Breast epithelium (tissue), 4 donors: ENCODE measurements at regions not wholly inside any gene's neighbourhood (a gene's known extent, or its start where the extent isn't known, plus 50 kb on each side); places are given as distances from the start of the nearest gene placed in this dataset.

ENCODE experiments used
- DNase-seq, 2 donors: peaks; one replicate each; pipeline ENCODE4 v3.0.0-alpha.2; 2019; ENCODE audit warnings: low spot score in 2 of 2
- H3K27ac ChIP-seq, 2 donors: fragments of 200-600 bp; sonication (generic) in 1 of 2; one replicate each; pipeline ENCODE4 v1.5.1; 2016 to 2019; ENCODE audit warnings: mild to moderate bottlenecking in 1 of 2
- H3K27me3 ChIP-seq, 2 donors: fragments of 200-600 bp; sonication (generic) in 1 of 2; one replicate each; pipeline versions ENCODE4 v1.5.1 to v1.6.0; 2017 to 2019; ENCODE audit warnings: control low read depth in 1 of 2, mild to moderate bottlenecking in 1 of 2
- H3K36me3 ChIP-seq: fragments of 200-600 bp; one replicate; pipeline ENCODE4 v1.5.1; 2019
- H3K4me1 ChIP-seq, 2 donors: fragments of 200-600 bp; sonication (generic); one replicate each; pipeline ENCODE4 v1.5.1; 2016 to 2019; ENCODE audit warnings: control low read depth in 1 of 2
- H3K4me3 ChIP-seq, 3 donors: fragments of 200-600 bp; sonication (generic); 1 replicate in 2 of 3; 2 replicates in 1 of 3; pipeline ENCODE4 v1.5.1; 2016 to 2019; ENCODE audit warnings: mild to moderate bottlenecking in 3 of 3, moderate library complexity in 2 of 3
- H3K9me3 ChIP-seq, 2 donors: fragments of 200-600 bp; sonication (generic) in 1 of 2; one replicate each; pipeline ENCODE4 v1.5.1; 2016 to 2019; ENCODE audit warnings: control low read depth in 1 of 2
- CTCF ChIP-seq, 3 donors: fragments of 450-650 bp; IDR thresholded peaks; one replicate each; pipeline ENCODE4 v1.5.1; 2016 to 2017; ENCODE audit warnings: antibody characterized with exemption in 3 of 3, mild to moderate bottlenecking in 3 of 3, moderate library complexity in 3 of 3
- POLR2A ChIP-seq: fragments of 450-650 bp; IDR thresholded peaks from one replicate; pipeline ENCODE4 v1.6.1; 2016; ENCODE audit warnings: antibody characterized with exemption, mild to moderate bottlenecking, moderate library complexity
- POLR2AphosphoS5 ChIP-seq, 3 donors: sonication (generic); formaldehyde crosslinking; IDR thresholded peaks; one replicate each; pipeline ENCODE4 v1.6.1; 2017; ENCODE audit warnings: antibody characterized with exemption in 3 of 3
- intact Hi-C: fragments of 100-400 bp; cut with DNase I; formaldehyde crosslinking; loops from one replicate; pipeline ENCODE4 v1.15.1; 2023; ENCODE audit warnings: low total_unique reads

GRCh38 chr16:26252598-26252997, 560.8 kb downstream of the HS3ST4 start:
- TF ChIP-seq POLR2AphosphoS5 (IDR thresholded peaks at IDR 0.05) (no peak), CTCF (IDR thresholded peaks at IDR 0.05) (no peak), POLR2A (no peak)
- Histone ChIP-seq H3K9me3 (no peaks in the 10 kb centered on the region), H3K36me3 (no peaks in the 10 kb centered on the region), H3K4me1 (no peaks in the 10 kb centered on the region), H3K27me3 (peaks cover 0 to 5% of the 10 kb centered on the region in 2 donors), H3K27ac (no peak overlapping the region), H3K4me3 (no peak overlapping the region)
- intact Hi-C loops = no loop called here
- DNase-seq = no peak

DNA sequence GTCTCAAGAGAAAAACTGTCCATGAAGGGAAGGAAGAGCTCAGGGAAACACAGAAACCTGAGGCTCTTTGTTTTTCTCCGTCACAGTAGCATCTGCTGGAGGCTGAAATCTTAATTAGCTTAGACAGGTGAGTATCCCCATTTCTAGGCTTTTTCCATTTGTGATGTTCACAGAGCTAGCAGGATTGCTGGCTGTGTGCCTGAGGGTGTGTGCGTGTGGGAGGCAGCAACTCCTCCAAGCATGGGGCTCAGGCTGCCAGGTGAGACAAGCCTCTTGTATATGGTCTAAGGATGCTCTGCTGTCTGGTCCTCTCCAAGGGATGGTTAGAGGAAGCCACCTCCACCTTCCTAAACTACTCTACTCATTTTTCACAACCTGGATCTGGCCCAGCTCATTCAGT, 569.9 kb downstream of the HS3ST4 start:
- H3K27ac ChIP-seq = no peak overlapping the region
- H3K36me3 ChIP-seq = no peaks in the 10 kb centered on the region
- H3K4me1 ChIP-seq = no peaks in the 10 kb centered on the region
- no peak for DNase-seq
- H3K27me3 ChIP-seq = no peaks in the 10 kb centered on the region
- intact Hi-C loops = no loop called here
- TF ChIP-seq POLR2A = no peak
- no peak for TF ChIP-seq CTCF (IDR thresholded peaks at IDR 0.05)
- TF ChIP-seq POLR2AphosphoS5 (IDR thresholded peaks at IDR 0.05) = no peak
- H3K9me3 ChIP-seq = peaks cover 0 to 8% of the 10 kb centered on the region in 2 donors
- H3K4me3 ChIP-seq = no peak overlapping the region

GRCh38 chr16:26263406-26263805, 571.6 kb downstream of the HS3ST4 start:
- no peaks in the 10 kb centered on the region for H3K27me3 ChIP-seq
- intact Hi-C loops = no loop called here
- no peak overlapping the region for H3K27ac ChIP-seq
- H3K36me3 ChIP-seq = no peaks in the 10 kb centered on the region
- TF ChIP-seq CTCF (IDR thresholded peaks at IDR 0.05) (no peak), POLR2A (no peak), POLR2AphosphoS5 (IDR thresholded peaks at IDR 0.05) (no peak)
- peaks cover 0 to 8% of the 10 kb centered on the region in 2 donors for H3K9me3 ChIP-seq
- no peak for DNase-seq
- no peaks in the 10 kb centered on the region for H3K4me1 ChIP-seq
- H3K4me3 ChIP-seq = no peak overlapping the region

DNA sequence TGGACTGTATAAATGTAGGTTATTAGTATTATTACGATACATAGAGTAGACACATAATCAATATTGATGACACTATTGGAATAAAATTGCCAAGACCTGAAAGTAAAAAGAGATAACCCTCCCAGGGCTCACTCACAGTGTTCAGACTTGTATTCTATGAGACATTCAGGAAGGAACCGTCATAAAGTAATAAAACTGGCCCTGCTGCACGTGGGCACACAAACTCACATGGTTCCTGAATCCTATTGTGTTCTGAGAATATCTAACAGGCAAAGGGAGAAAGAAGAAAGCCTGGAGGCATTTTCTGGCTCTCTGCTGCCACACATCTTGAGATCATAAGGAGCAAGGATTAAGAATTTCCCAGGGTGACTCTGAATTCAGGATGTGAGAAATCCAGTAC, 575.9 kb downstream of the HS3ST4 start:
- Histone ChIP-seq H3K4me3 (no peak overlapping the region), H3K27me3 (no peaks in the 10 kb centered on the region), H3K4me1 (no peaks in the 10 kb centered on the region), H3K27ac (no peak overlapping the region), H3K9me3 (peaks cover 0 to 8% of the 10 kb centered on the region in 2 donors), H3K36me3 (no peaks in the 10 kb centered on the region)
- TF ChIP-seq POLR2A (no peak), CTCF (IDR thresholded peaks at IDR 0.05) (no peak), POLR2AphosphoS5 (IDR thresholded peaks at IDR 0.05) (no peak)
- intact Hi-C loops = no loop called here
- no peak for DNase-seq

- intact Hi-C loops = no loop called here
- Histone ChIP-seq H3K36me3 (no peaks in the 10 kb centered on the region), H3K27ac (no peak overlapping the region), H3K9me3 (no peaks in the 10 kb centered on the region), H3K4me3 (no peak overlapping the region), H3K27me3 (no peaks in the 10 kb centered on the region), H3K4me1 (no peaks in the 10 kb centered on the region)
- DNase-seq = no peak
- no peak for TF ChIP-seq CTCF (IDR thresholded peaks at IDR 0.05)
- TF ChIP-seq POLR2A = no peak
- no peak for TF ChIP-seq POLR2AphosphoS5 (IDR thresholded peaks at IDR 0.05)
These were observed 577.9 kb downstream of the HS3ST4 start for GRCh38 chr16:26269673-26270072.
